GM18499 (cell line): ENCODE measurements at regions not wholly inside any gene's neighbourhood (a gene's known extent, or its start where the extent isn't known, plus 50 kb on each side); places are given as distances from the start of the nearest gene placed in this dataset.

ENCODE experiments used
- ATAC-seq: cut with Tn5 transposase; IDR thresholded peaks from one replicate; pipeline ENCODE4 v1.9.1; 2021; ENCODE audit warnings: moderate number of reproducible peaks; ENCODE audit not compliant: insufficient read depth, unreplicated experiment

GRCh38 chr2:57934659-57935058 is 111.9 kb upstream of the VRK2 start:
- ATAC-seq, result no peak

GRCh38 chr2:57936216-57936615 is 110.4 kb upstream of the VRK2 start:
- ATAC-seq, result no peak

GRCh38 chr2:57937456-57937855 is 109.2 kb upstream of the VRK2 start:
- ATAC-seq, result no peak

GRCh38 chr2:57941816-57942215 is 104.8 kb upstream of the VRK2 start:
- ATAC-seq, result no peak

GRCh38 chr2:57943315-57943714 is 103.3 kb upstream of the VRK2 start:
- no peak for ATAC-seq

GRCh38 chr2:57947398-57947797 is 99.2 kb upstream of the VRK2 start:
- no peak for ATAC-seq

GRCh38 chr2:57954020-57954419 is 92.6 kb upstream of the VRK2 start:
- ATAC-seq, result no peak

GRCh38 chr2:57957238-57957637 is 89.4 kb upstream of the VRK2 start:
- no peak for ATAC-seq

GRCh38 chr2:57959390-57959789 is 87.2 kb upstream of the VRK2 start:
- no peak for ATAC-seq

- ATAC-seq, result no peak
These were observed 83.7 kb upstream of the VRK2 start for GRCh38 chr2:57962861-57963260.

GRCh38 chr2:57965219-57965618 is 81.4 kb upstream of the VRK2 start:
- ATAC-seq, result no peak

- ATAC-seq, result no peak
These were observed 80.6 kb upstream of the VRK2 start for GRCh38 chr2:57965961-57966360.

GRCh38 chr2:57973621-57974186 is 72.9 kb upstream of the VRK2 start:
- ATAC-seq, result no peak

GRCh38 chr2:57979158-57979557 is 67.4 kb upstream of the VRK2 start:
- no peak for ATAC-seq

- ATAC-seq, result no peak
These were observed 65.4 kb upstream of the VRK2 start for GRCh38 chr2:57981083-57981768.

- no peak for ATAC-seq
These were observed 58.6 kb upstream of the VRK2 start for GRCh38 chr2:57987835-57988573.

GRCh38 chr2:57990118-57990725 is 56.4 kb upstream of the VRK2 start:
- ATAC-seq, result no peak
